ENCODE measurements at regions not wholly inside any gene's neighbourhood (a gene's known extent, or its start where the extent isn't known, plus 50 kb on each side); places are given as distances from the start of the nearest gene placed in this dataset.

DNA sequence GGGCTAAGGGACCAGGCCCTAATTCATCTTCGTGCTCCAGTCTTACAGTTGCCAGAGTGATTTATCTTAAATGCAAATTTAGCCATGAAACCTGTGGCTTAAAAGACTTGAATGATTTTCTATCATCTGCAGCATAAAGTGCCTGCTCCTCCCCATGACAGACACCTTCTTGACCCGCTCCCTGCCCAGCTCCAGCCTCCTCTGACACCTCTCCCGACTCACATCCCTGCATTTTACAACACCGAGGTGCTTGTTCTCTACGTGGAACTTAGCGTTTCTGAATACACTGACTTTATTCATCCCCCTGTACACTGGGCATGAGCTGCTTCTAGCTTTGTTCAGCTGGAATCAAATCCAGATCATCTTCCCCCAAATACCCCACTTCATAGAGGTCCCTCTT is 128.7 kb upstream of the MYO16 start:
- no peak for DNase-seq
- Mint-ChIP-seq H3K27me3 (peaks cover 31% of the 10 kb centered on the region), H3K4me3 (no peak overlapping the region), H3K27ac (no peak overlapping the region), H3K9me3 (no peaks in the 10 kb centered on the region), H3K36me3 (ENCODE audit: low read depth) (no peaks in the 10 kb centered on the region), H3K4me1 (peaks cover 2% of the 10 kb centered on the region)
- ChIA-PET CTCF (no interaction called here), POLR2A (no interaction called here)

DNA sequence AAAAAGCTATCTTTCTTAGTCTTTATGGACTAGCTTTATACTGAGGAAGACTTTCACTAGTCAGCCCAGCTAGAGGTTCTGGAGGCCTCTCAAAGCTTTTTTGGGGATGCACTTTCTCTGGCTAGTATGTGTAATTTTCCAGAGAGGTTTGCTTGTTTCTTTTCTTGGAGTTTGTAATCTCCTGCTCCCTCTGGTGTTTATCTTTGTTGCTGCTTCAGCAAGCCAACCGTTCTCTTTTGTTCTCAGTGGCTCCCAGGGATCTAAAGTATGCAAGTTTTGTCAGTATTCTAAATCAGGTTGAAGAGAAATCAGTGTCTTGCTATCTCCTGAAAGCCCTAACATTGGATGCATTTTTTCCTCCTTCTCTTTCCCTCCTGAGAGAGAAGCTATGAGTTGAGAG is 121.1 kb upstream of the MYO16 start:
- Mint-ChIP-seq H3K36me3 (ENCODE audit: low read depth) (no peaks in the 10 kb centered on the region), H3K9me3 (no peaks in the 10 kb centered on the region), H3K4me3 (no peak overlapping the region), H3K4me1 (no peaks in the 10 kb centered on the region), H3K27ac (no peak overlapping the region), H3K27me3 (no peaks in the 10 kb centered on the region)
- CTCF ChIA-PET = no interaction called here
- DNase-seq = no peak
- POLR2A ChIA-PET = no interaction called here

- Mint-ChIP-seq H3K4me3 (no peak overlapping the region), H3K27ac (no peak overlapping the region), H3K4me1 (no peaks in the 10 kb centered on the region), H3K27me3 (peaks cover 2% of the 10 kb centered on the region), H3K36me3 (ENCODE audit: low read depth) (no peaks in the 10 kb centered on the region), H3K9me3 (no peaks in the 10 kb centered on the region)
- ChIA-PET CTCF (no interaction called here), POLR2A (no interaction called here)
- no peak for DNase-seq
Observed at GRCh38 chr13:108525827-108526226, 103.6 kb upstream of the MYO16 start.

- H3K9me3 Mint-ChIP-seq = no peaks in the 10 kb centered on the region
- peaks cover 2% of the 10 kb centered on the region for H3K27me3 Mint-ChIP-seq
- no peaks in the 10 kb centered on the region for H3K4me1 Mint-ChIP-seq
- H3K4me3 Mint-ChIP-seq = no peak overlapping the region
- no peak for DNase-seq
- H3K27ac Mint-ChIP-seq = no peak overlapping the region
- H3K36me3 Mint-ChIP-seq (ENCODE audit: low read depth) = no peaks in the 10 kb centered on the region
- ChIA-PET CTCF (no interaction called here), POLR2A (no interaction called here)
Observed at GRCh38 chr13:108526286-108526685, 103.1 kb upstream of the MYO16 start.

GRCh38 chr13:108527844-108528243 is 101.6 kb upstream of the MYO16 start:
- no peak overlapping the region for H3K27ac Mint-ChIP-seq
- no peaks in the 10 kb centered on the region for H3K4me1 Mint-ChIP-seq
- H3K4me3 Mint-ChIP-seq = no peak overlapping the region
- ChIA-PET CTCF (no interaction called here), POLR2A (no interaction called here)
- DNase-seq = no peak
- H3K27me3 Mint-ChIP-seq = peaks cover 2% of the 10 kb centered on the region
- no peaks in the 10 kb centered on the region for H3K9me3 Mint-ChIP-seq
- H3K36me3 Mint-ChIP-seq (ENCODE audit: low read depth) = no peaks in the 10 kb centered on the region

DNA sequence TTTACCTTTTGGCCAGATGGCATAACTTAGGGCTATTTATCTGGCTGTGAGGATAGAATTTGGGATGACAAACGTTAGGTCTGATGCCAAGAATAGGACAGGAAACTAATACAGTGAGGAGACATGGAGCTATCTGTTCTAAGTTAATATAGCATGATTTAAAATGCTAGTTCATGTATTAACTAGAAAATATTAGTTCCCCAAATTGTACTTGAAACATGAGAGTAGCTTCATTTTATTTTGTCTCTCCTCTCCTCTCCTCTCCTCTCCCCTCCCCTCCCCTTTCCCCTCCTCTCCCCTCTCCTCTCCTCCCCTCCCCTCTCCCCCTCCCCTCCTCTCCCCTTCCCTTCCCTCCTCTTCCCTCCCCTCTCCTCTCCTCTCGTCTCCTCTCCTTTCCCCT is 101.1 kb upstream of the MYO16 start:
- H3K9me3 Mint-ChIP-seq = no peaks in the 10 kb centered on the region
- ChIA-PET POLR2A (no interaction called here), CTCF (no interaction called here)
- H3K27me3 Mint-ChIP-seq = peaks cover 2% of the 10 kb centered on the region
- H3K27ac Mint-ChIP-seq = no peak overlapping the region
- H3K36me3 Mint-ChIP-seq (ENCODE audit: low read depth) = no peaks in the 10 kb centered on the region
- H3K4me1 Mint-ChIP-seq = no peaks in the 10 kb centered on the region
- DNase-seq = no peak
- no peak overlapping the region for H3K4me3 Mint-ChIP-seq

- no peaks in the 10 kb centered on the region for H3K9me3 Mint-ChIP-seq
- POLR2A ChIA-PET = no interaction called here
- CTCF ChIA-PET = interaction anchor here (0.7 kb wide), 1 partner anchor 302 kb away, joined by 3 read pairs; no protein-coding TSS in a partner anchor
- no peaks in the 10 kb centered on the region for H3K27me3 Mint-ChIP-seq
- no peak overlapping the region for H3K27ac Mint-ChIP-seq
- no peaks in the 10 kb centered on the region for H3K36me3 Mint-ChIP-seq (ENCODE audit: low read depth)
- H3K4me3 Mint-ChIP-seq = no peak overlapping the region
- no peaks in the 10 kb centered on the region for H3K4me1 Mint-ChIP-seq
- DNase-seq = no peak
Observed at GRCh38 chr13:108533842-108534241, 95.6 kb upstream of the MYO16 start.

GRCh38 chr13:108534728-108535127 is 94.7 kb upstream of the MYO16 start:
- Mint-ChIP-seq H3K27me3 (no peaks in the 10 kb centered on the region), H3K4me1 (no peaks in the 10 kb centered on the region), H3K4me3 (no peak overlapping the region), H3K27ac (no peak overlapping the region), H3K9me3 (no peaks in the 10 kb centered on the region), H3K36me3 (ENCODE audit: low read depth) (no peaks in the 10 kb centered on the region)
- no peak for DNase-seq
- ChIA-PET CTCF (no interaction called here), POLR2A (interaction anchor here (0.7 kb wide), 1 partner anchor 1022 kb away, joined by 3 read pairs; no protein-coding TSS in a partner anchor)

- POLR2A ChIA-PET = no interaction called here
- H3K4me3 Mint-ChIP-seq = no peak overlapping the region
- no peaks in the 10 kb centered on the region for H3K36me3 Mint-ChIP-seq (ENCODE audit: low read depth)
- H3K27me3 Mint-ChIP-seq = no peaks in the 10 kb centered on the region
- CTCF ChIA-PET = no interaction called here
- no peak for DNase-seq
- H3K27ac Mint-ChIP-seq = no peak overlapping the region
- no peaks in the 10 kb centered on the region for H3K9me3 Mint-ChIP-seq
- no peaks in the 10 kb centered on the region for H3K4me1 Mint-ChIP-seq
Observed at GRCh38 chr13:108549934-108550333, 79.5 kb upstream of the MYO16 start.

- CTCF ChIA-PET = no interaction called here
- Mint-ChIP-seq H3K27ac (no peak overlapping the region), H3K4me1 (no peaks in the 10 kb centered on the region), H3K4me3 (no peak overlapping the region), H3K9me3 (no peaks in the 10 kb centered on the region), H3K27me3 (no peaks in the 10 kb centered on the region), H3K36me3 (ENCODE audit: low read depth) (no peaks in the 10 kb centered on the region)
- POLR2A ChIA-PET = no interaction called here
- no peak for DNase-seq
Observed at GRCh38 chr13:108551674-108552073, 77.7 kb upstream of the MYO16 start.

- no peak overlapping the region for H3K4me3 Mint-ChIP-seq
- no peaks in the 10 kb centered on the region for H3K4me1 Mint-ChIP-seq
- H3K9me3 Mint-ChIP-seq = no peaks in the 10 kb centered on the region
- DNase-seq = no peak
- POLR2A ChIA-PET = no interaction called here
- no peak overlapping the region for H3K27ac Mint-ChIP-seq
- no peaks in the 10 kb centered on the region for H3K36me3 Mint-ChIP-seq (ENCODE audit: low read depth)
- CTCF ChIA-PET = no interaction called here
- H3K27me3 Mint-ChIP-seq = no peaks in the 10 kb centered on the region
Observed at GRCh38 chr13:108558489-108558888, 70.9 kb upstream of the MYO16 start.

DNA sequence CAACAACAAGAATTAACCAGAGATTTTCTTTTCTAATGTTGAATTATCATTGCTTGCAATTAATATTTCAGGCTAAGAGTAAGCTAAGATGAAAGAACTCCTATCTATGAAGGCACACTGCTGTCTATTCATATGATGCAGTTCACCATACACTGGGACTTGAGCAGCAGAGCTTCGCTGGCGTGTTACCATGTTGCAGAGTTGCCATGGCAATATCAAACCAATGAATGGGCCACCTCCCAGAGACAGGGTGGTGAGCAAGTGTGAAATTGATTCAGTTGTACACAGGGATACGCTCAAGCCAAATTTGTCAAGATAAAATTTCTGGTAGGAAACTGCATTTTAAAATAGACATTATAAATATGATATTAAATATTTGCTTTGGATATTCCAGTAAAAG is 69.3 kb upstream of the MYO16 start:
- Mint-ChIP-seq H3K4me1 (no peaks in the 10 kb centered on the region), H3K9me3 (no peaks in the 10 kb centered on the region), H3K4me3 (no peak overlapping the region), H3K27me3 (no peaks in the 10 kb centered on the region), H3K36me3 (ENCODE audit: low read depth) (no peaks in the 10 kb centered on the region), H3K27ac (no peak overlapping the region)
- no peak for DNase-seq
- CTCF ChIA-PET = no interaction called here
- POLR2A ChIA-PET = no interaction called here

DNA sequence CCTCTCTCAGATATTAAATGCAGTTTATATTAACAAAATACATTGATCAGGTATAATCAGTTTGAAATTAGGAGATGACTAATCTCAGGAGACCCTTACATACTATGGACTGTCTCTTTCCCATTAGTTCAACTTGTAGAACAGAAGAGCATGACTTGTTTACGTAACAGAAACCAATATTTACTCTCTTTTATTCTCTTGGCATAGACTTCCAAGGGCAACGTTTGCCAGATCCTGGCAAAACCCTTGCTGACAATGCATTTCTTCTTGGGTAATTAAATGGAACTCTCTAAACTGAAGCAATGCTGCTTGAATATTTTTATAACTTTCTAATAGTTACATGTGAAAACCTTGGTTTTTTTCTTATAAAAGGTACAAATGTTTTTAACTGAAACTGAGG is 68.3 kb upstream of the MYO16 start:
- ChIA-PET POLR2A (no interaction called here), CTCF (no interaction called here)
- no peak for DNase-seq
- no peaks in the 10 kb centered on the region for H3K9me3 Mint-ChIP-seq
- H3K36me3 Mint-ChIP-seq (ENCODE audit: low read depth) = no peaks in the 10 kb centered on the region
- H3K27ac Mint-ChIP-seq = no peak overlapping the region
- H3K4me1 Mint-ChIP-seq = no peaks in the 10 kb centered on the region
- H3K4me3 Mint-ChIP-seq = no peak overlapping the region
- no peaks in the 10 kb centered on the region for H3K27me3 Mint-ChIP-seq

GRCh38 chr13:108566413-108567170 is 62.8 kb upstream of the MYO16 start:
- ChIA-PET POLR2A (no interaction called here), CTCF (no interaction called here)
- no peaks in the 10 kb centered on the region for H3K4me1 Mint-ChIP-seq
- peaks cover 3% of the 10 kb centered on the region for H3K27me3 Mint-ChIP-seq
- H3K4me3 Mint-ChIP-seq = no peak overlapping the region
- H3K9me3 Mint-ChIP-seq = no peaks in the 10 kb centered on the region
- no peak overlapping the region for H3K27ac Mint-ChIP-seq
- H3K36me3 Mint-ChIP-seq (ENCODE audit: low read depth) = no peaks in the 10 kb centered on the region
- no peak for DNase-seq
